GM12874 (cell line): ENCODE measurements at regions not wholly inside any gene's neighbourhood (a gene's known extent, or its start where the extent isn't known, plus 50 kb on each side); places are given as distances from the start of the nearest gene placed in this dataset.

ENCODE experiments used
- TF ChIP-seq, protein P1 (sequence below): IDR thresholded peaks from 2 replicates; pipeline ENCODE4 v1.5.1; 2011; ENCODE audit warnings: low read depth, mild to moderate bottlenecking, control low read depth, low read length, moderate library complexity; ENCODE audit not compliant: insufficient read depth

GRCh38 chr1:218850367-218850766 lies 323.3 kb upstream of the LYPLAL1 start:
- TF ChIP-seq, protein P1, sequence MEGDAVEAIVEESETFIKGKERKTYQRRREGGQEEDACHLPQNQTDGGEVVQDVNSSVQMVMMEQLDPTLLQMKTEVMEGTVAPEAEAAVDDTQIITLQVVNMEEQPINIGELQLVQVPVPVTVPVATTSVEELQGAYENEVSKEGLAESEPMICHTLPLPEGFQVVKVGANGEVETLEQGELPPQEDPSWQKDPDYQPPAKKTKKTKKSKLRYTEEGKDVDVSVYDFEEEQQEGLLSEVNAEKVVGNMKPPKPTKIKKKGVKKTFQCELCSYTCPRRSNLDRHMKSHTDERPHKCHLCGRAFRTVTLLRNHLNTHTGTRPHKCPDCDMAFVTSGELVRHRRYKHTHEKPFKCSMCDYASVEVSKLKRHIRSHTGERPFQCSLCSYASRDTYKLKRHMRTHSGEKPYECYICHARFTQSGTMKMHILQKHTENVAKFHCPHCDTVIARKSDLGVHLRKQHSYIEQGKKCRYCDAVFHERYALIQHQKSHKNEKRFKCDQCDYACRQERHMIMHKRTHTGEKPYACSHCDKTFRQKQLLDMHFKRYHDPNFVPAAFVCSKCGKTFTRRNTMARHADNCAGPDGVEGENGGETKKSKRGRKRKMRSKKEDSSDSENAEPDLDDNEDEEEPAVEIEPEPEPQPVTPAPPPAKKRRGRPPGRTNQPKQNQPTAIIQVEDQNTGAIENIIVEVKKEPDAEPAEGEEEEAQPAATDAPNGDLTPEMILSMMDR, result no peak

DNA sequence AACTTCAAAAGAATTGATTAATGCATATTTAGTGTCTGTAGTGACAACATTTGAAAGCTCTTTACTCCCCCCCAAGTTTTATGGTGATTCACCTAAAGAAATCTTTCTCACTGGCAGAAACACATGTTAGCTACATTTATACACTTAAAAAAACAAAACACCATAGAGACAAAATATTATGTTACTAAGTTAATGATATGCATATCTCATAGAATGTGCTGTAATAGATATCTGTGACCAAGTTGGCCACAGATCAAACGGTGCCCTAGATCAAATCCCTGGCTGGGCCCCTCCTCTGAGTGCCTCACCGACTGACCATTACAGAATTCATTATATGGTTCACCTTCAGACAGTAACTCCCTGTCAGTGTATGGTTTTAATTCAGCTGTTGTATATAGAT lies 322.1 kb upstream of the LYPLAL1 start:
- TF ChIP-seq, protein P1, result no peak

- TF ChIP-seq, protein P1, result no peak
Measured at GRCh38 chr1:218852527-218852926, 321.2 kb upstream of the LYPLAL1 start.

DNA sequence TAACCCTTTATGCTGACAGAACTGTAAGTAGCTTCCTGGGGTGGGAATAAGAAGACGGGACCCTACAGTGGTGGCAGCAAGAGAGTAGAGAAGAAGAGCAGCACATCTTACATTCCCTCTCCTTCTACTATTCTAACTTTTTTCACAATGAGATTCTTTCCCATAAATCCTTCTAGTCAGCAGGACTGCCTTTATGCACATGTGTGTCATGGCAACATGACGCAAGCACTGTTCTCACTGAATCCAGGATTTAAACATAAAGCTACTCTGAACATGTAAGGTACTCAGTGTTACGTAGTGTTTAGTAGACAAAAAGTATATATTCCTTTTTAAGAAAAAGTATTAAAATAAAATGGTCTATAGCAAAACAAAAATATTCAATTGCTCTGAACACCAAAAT lies 309.7 kb upstream of the LYPLAL1 start:
- TF ChIP-seq, protein P1, result no peak

DNA sequence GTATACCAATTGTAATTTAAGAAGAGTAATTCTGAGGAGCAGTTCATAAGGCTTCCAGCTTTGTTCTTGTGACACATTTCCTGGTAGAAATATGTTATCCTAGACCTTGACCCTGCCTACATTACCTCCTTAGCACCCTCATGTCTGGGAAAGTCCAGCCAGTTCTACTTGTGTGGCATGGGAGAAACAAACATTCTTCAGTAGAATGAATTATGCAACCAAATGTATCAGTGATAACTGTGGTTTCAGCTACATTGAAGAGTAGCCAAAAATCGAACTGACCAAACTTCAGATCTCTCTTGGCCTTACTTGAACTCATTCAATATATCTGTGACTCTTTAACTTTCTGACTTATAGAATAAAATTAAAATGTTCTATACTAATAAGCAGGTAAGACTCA lies 308.1 kb upstream of the LYPLAL1 start:
- TF ChIP-seq, protein P1, result no peak

DNA sequence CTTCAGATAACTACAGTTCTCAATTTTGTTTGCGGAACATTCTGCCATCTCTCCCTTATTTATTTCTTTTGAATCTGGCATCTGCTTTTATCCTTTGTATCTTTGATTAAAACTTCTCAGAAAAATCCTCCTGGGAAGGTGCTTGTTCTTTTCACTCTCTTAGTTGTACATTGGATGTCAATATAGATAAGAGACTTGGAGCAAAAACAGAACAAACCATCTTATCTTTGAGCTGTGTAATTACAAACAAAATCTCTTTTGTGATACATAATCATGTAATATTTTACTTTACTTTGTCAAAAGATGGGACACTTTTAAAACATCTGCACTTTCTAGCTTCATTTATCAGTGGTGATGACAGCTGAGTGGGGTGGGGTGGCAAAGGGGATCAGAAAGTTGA lies 307.2 kb upstream of the LYPLAL1 start:
- TF ChIP-seq, protein P1, result no peak

- TF ChIP-seq, protein P1, result no peak
Measured at GRCh38 chr1:218867066-218867465, 306.6 kb upstream of the LYPLAL1 start.
